ENCODE measurements at regions not wholly inside any gene's neighbourhood (a gene's known extent, or its start where the extent isn't known, plus 50 kb on each side); places are given as distances from the start of the nearest gene placed in this dataset.

DNA sequence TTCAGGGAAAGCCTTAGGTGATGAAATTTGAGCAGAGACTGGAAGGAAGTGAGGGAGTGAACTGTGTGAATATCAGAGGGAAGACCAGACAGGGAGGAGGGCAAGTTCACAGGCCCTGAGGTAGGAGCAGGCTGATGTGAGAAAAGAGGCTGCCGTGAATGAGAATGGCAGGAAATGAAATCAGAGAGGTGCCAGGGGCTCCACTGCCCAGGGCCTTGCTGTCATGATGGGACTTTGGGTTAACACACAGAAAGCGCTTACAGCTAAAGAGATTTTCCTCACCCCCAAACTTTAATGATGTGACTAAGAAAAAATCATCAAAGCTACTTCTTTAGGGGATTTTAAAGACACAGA, 53.8 kb downstream of the MARCHF4 start:
- TF ChIP-seq TAF1 (IDR thresholded peaks at IDR 0.05; ENCODE audit: borderline replicate concordance, insufficient read depth, low read length) (no peak), POLR2AphosphoS5 (IDR thresholded peaks at IDR 0.05; ENCODE audit: low read depth, low read length) (no peak), FOXP2 (optimal IDR thresholded peaks at IDR 0.05; ENCODE audit: borderline replicate concordance, extremely low read depth, extremely low read length, insufficient read depth) (no peak), SIN3A (IDR thresholded peaks at IDR 0.05; ENCODE audit: borderline replicate concordance, insufficient read depth, low read length) (no peak)
- TF ChIP-seq, protein P1, sequence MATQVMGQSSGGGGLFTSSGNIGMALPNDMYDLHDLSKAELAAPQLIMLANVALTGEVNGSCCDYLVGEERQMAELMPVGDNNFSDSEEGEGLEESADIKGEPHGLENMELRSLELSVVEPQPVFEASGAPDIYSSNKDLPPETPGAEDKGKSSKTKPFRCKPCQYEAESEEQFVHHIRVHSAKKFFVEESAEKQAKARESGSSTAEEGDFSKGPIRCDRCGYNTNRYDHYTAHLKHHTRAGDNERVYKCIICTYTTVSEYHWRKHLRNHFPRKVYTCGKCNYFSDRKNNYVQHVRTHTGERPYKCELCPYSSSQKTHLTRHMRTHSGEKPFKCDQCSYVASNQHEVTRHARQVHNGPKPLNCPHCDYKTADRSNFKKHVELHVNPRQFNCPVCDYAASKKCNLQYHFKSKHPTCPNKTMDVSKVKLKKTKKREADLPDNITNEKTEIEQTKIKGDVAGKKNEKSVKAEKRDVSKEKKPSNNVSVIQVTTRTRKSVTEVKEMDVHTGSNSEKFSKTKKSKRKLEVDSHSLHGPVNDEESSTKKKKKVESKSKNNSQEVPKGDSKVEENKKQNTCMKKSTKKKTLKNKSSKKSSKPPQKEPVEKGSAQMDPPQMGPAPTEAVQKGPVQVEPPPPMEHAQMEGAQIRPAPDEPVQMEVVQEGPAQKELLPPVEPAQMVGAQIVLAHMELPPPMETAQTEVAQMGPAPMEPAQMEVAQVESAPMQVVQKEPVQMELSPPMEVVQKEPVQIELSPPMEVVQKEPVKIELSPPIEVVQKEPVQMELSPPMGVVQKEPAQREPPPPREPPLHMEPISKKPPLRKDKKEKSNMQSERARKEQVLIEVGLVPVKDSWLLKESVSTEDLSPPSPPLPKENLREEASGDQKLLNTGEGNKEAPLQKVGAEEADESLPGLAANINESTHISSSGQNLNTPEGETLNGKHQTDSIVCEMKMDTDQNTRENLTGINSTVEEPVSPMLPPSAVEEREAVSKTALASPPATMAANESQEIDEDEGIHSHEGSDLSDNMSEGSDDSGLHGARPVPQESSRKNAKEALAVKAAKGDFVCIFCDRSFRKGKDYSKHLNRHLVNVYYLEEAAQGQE (IDR thresholded peaks at IDR 0.05; ENCODE audit: insufficient read depth in 1 of 2, low read depth in 2 of 2, low read length in 2 of 2) = no peak

All from PFSK-1 (cell line).